Keratinocyte (primary cell): ENCODE measurements at regions not wholly inside any gene's neighbourhood (a gene's known extent, or its start where the extent isn't known, plus 50 kb on each side); places are given as distances from the start of the nearest gene placed in this dataset.

Source experiments
- CTCF ChIP-seq, 3 experiments: IDR thresholded peaks in 1 of 3; conservative IDR thresholded peaks in 1 of 3; optimal IDR thresholded peaks in 1 of 3; 2 replicates in 2 of 3; 3 replicates in 1 of 3; pipeline versions ENCODE3 to v1.5.1; 2011; ENCODE audit warnings: low read length in 3 of 3, mild to moderate bottlenecking in 3 of 3, moderate library complexity in 2 of 3, control low read depth in 1 of 3, inconsistent platforms in 1 of 3; ENCODE audit not compliant: insufficient read depth in 2 of 3; ENCODE audit errors: extremely low read depth in 1 of 3
- EZH2 ChIP-seq: IDR thresholded peaks from one replicate; pipeline ENCODE4 v1.6.1; 2012; ENCODE audit warnings: inconsistent platforms, mild to moderate bottlenecking, low read length, moderate library complexity

GRCh38 chr4:125060376-125060775 lies 254.4 kb upstream of the FAT4 start:
- no peak for TF ChIP-seq EZH2
- TF ChIP-seq CTCF (optimal IDR thresholded peaks at IDR 0.05 in 1 of 3, IDR thresholded peaks at IDR 0.05 in 1 of 3, conservative IDR thresholded peaks at IDR 0.05 in 1 of 3; ENCODE audit: extremely low read depth in 1 of 3, insufficient read depth in 2 of 3, low read length in 3 of 3), result no peak
